OCI-M1 (cell line): ENCODE measurements at regions not wholly inside any gene's neighbourhood (a gene's known extent, or its start where the extent isn't known, plus 50 kb on each side); places are given as distances from the start of the nearest gene placed in this dataset.

Source experiments
- DNase-seq: peaks from one replicate; lab custom pipeline; 2025; lab: John Stamatoyannopoulos, UW

DNA sequence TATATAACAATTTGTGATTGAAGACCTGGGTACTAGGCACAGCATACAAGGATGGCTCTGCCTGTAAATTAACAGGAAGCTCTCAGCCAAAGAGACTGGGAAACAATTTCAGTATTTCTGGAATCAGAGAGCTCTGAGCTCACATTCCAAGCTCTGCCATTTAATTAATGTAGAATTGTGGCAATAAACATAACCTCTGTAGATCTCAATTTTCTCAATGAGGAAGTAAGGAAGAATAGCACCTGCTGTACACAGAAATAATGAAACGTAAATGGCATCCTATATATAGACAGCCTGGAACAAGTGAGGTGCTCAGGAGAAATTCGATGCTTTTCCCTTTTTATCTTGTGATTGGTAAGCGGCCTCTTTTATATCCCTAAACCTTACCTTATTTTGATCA lies 538.5 kb upstream of the JAG1 start:
- no peak for DNase-seq

DNA sequence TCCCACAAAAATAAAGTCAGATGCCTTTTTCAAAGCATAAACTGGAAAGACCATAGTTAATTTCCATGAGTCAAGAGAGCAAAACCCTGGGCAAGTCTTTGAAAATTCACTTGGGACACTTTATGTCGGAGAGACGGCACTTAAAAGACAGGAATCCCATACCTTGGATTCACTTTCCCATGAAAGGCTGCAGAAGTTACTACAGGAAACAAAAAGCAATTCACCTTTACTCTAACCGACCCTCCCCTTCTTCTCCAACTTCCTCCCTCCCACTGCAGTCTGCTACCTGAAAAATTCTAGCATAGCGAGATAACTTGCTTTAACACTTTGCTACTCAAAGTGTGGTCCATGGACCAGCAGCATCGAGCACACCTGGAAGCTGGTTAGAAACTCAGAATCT lies 539.1 kb upstream of the JAG1 start:
- DNase-seq = no peak

DNA sequence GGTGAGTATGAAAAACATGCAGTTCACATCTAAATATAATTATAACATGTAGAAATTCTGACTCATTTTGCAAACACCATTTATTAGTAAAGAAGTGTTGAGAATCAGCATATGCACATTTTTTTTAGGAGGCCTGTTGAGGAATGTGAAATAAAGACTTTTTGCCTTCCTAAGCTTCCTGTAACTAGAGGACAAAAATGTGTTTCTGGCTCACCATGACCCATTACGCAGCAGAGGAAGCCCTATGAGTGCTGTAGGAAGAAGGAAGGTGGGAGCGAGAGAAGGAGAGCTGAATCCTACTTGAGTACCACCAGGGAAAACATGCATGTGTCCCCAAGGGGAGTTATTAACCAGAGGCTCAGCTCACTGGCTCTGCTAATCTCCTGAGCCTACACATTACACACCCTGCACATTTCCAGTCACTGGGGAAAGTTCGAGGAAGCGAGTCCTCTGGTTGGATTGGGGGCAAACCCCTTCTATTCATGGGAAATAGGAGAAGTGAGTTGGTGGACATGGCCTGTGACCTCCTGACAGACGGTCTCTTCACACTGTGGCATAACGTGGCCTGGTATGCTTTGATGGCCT lies 540.5 kb upstream of the JAG1 start:
- no peak for DNase-seq

DNA sequence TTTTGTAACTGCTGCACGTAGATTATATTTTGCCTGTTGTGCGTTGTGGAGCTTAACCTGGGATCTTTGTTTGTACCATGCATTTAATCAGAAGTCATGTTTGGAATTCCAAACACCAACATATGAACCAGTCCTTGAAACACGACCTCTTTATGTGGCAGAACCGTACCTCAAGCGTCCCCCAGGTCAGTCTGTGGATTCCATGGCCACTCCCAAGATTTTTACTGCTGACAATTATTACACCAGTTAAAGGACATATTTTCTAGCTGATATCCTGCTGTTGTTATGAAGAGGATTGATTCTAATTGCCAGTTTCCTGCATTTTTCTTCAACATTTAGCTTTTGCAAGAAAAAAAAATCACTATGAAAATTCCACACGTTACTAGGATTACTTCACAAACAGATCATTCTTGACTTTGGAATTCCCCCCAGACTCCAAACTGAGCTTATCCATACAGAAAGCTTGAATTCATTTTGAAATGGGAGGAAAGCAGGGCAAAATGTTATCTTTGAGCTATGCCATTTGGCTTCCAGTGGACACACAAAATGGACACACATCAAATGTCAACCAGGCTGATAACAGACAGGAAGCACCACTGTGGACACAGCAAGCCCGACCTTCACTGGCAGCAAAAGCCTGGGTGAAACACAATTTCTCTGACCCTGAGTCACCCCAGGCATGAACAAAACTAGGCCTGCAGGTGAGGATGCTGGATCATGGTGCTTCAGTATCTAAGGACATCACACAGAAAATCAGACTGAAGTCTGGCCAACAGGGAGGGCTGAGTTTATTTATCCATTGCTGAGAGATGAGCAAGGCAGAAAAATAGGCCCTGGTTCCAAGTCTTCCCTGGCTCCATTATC lies 542.9 kb upstream of the JAG1 start:
- DNase-seq = no peak

DNA sequence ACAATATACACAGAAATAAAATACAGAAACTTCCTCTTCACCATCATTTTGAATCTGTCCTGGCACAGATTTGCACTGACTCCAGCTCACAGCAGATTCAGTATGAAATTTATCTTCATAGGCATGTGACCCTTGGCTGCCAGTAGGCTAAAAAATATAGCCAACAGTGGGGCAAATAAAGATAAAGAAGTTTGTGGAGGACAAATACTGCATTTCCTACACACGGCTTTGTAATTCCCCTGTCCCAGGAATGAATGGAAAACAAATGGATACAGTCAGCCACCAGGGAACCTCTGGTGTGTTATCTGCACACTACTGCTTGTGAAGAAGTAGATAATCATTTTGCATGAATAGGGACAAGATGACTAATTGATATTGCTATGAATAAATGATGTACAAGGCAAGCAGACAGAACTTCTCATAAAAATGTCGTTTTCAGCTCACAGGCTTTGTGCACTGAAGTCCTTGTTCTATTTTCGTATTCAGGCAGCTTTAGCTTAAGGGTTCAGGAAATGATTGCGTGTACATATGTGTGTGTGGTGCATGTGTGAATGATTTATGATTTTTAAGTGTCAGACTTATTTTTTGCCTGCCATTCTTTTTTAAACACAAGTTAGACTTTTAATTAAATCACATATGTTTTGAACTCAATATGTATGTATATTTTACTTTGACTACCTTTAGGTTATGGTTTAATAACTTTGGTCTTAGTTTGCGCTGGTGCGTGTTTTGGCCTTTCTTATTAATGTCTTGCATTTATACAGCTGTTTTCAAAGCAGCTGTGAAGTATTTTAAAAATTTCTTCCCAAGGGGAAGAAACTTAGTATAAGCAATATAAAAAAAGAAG lies 543.8 kb upstream of the JAG1 start:
- DNase-seq = no peak

DNA sequence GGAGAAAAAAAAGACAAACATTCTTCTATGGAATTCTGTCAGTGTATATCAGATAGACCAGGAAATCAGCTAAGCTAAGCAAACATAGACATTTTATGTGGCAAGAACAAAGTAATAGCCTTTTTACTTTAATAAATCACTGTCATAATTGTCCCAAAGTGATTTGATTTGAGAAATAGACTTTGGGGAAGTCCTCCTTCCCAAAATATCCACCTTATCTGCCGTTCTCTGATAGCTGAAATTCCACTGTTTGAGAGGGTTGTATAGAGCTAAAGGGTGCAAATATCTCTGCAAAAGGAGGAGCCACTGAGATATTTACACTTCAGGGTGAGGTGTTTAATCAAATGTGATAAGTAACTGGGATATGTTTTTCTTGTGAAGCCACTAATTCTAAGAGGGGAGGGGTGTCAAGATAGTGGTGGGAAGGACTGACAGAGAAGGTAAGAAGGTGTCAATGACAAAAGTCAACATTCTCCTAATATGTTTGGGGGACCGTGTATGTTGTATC lies 544.4 kb upstream of the JAG1 start:
- no peak for DNase-seq

DNA sequence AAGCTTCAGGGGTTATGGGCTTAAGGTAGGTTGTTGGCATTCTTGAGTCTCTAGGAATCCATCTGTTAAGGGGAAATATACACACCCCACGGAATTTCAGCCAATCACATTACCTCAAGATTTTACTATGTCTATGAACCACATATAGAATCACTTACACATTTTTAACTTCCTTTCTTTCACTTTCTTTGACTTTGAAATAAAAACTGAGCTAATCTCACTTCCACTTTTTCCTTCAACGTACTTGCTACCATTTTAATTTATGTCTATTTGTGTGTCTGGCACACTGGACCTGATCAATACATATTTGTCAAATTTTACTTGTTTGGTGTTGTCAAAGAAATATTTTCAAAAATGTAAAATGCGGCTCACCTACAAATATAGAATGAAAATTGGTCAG lies 545.4 kb upstream of the JAG1 start:
- no peak for DNase-seq

DNA sequence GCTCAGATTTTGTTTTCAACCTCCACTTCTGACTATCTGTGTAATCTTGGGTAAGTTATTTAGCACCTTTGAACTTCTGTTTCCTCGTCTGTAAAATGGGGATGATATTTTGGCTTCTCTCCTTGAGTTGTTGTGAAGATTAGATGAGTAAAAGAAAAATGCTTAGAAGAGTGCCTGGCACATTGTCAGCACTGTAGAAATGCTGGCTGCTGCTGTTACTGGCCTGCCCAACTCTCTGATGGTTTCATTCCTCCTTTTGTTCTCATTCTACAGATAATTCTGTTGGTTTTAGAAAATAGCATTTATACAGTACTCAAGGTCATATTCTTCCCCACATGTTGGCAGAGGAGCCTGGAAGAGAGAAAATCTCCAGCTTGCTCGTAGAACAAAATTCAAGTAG lies 547.2 kb upstream of the JAG1 start:
- DNase-seq = no peak

DNA sequence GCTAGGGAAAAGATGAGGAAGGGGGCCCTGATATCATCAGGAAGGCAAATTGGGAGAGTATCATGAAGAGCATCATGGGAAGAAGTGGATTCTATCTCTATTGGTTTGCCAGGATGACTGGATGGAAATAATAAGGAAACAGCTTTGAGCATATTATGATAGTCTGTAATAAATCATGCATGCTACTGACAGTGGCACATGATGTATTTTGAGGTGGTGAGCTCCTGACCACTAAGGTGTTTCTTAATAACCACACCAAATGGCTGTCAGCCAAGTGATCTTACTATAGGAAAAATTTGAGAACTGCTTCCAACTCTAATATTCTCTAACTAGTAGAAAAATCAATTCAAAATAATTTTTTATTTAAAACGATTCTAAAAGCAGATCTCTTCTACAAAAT lies 548.4 kb upstream of the JAG1 start:
- DNase-seq = no peak

DNA sequence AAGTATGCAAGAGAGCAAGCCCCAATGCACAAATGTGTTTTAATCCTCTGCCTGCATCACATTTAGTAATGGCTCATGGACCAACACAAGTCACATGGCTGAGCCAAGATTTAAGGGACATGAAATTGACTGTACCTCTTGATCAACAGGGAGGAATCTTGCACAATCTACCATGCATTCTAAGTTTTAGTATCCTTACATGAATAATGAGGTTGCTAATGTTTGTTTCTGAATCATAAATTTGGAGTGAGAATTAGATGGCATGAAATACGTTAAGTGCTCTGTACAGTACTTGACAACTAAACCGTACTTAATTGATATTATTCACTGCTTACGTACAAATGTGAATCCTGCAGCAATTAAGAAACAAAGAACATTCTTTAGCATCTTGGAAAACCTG lies 553.8 kb upstream of the JAG1 start:
- DNase-seq = no peak

DNA sequence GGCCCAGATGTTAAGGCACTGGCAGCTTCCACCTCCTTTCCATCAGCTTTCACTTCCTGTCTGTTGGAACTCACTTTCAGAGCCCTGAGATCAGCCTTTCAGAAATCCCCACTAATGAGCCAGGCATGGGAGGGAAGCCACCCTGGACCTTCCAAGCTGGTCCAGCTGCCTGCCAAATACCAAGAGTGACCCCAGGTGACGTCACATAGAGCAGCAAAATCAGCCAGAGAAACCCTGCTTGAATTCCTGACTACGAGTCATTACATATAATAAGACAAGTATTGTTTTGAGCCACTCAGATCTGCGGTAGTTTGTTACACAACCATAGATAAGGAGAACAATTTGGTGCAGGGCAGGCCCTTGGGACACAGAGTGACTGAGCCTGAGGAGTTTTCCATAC lies 556.0 kb upstream of the JAG1 start:
- DNase-seq = peak; percentile 51

DNA sequence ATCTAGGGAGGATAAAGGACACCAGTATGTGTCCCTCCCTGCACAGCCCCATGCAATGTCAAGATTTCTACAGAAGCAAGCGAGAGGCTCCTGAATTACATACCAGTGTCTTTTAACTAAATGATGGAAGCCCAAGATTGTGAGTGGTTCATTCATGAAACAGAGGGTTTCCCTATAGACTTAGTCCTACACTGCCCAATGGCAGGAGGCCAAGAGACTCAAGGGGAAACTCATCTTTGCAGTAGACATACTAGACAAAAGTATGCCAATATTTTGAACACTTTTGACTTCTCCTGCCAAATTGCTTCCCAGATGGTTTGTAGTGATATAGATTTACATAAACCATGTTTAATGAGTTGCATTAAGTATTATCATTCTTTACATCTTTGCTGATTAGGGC lies 557.2 kb upstream of the JAG1 start:
- DNase-seq = no peak

DNA sequence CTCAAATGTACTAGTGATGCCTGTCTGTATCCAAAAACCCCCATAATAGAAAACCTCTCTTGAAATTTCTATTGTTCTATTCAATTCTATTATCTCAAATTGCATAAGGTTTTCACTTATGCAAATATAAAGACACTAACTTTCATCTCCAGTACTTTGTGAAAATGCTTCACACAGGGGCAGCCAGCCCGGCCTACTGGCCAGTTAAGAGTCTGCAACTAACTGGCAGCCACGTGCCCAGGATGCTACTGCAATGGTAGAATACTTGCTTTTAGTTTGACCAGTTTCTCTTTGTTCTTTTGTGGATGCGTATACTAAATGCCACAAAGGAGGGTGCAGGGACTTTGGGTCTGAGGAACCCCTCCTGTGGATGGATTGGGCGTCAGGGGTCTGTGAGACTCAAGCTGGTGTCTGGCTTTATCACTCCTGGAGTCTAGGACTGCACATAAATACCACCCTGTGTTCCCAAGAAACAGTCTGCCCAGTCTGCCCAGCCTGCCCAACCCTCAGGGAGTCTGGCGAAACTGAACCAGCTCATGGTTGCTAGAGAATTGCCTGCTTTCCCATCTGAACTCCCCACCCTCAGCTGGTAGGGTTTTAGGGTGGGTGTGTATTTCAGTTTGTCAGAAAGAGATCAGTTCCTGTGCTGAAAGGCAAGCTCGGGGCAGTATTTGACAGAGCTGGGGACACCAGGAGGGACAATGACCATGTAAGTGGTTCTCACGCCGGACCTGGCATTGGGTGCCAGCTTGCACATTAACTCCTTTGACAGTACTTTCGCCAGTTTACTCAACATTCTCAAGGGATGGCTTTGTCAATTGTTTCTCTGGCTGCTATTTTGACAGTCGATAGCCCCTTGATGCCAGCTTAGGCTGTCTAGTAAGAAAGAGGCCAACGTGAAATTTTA lies 558.2 kb upstream of the JAG1 start:
- no peak for DNase-seq

DNA sequence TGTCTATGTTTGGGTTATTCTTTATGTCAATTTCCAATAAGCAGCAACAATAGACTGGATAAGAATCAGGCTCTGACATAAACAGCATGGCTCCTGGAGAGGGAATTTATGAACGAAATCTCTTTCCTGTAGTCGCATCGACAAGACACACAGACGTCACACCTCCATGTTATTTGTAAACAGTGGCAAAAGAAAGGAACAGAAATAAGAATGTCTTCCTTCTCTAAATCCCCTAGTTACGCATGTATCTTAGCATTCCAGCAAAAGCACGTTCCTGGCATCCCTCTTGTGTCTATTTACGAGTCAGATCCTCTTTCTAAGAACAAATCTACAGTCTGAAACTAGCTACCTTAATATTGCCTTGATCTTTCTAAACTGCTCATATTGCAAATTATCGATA lies 559.1 kb upstream of the JAG1 start:
- no peak for DNase-seq

DNA sequence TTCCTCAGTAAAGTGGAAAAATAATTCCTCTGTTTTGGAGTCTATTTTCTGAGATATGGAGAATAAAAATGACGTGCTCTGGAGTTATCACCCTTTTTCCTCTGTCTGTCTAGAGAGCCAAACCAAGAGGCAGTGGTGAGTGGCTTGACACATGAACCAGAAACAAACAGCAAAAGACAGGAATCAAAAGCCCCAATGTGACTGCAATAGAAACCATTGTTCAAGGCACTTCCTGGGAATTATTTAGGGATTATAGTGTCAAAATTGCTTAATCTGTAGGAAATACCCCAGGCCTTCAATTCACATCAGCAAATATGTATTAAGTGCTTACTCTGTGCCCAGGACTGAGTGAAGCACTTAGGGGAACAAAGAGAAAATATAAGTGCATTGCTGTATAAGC lies 560.4 kb upstream of the JAG1 start:
- no peak for DNase-seq

DNA sequence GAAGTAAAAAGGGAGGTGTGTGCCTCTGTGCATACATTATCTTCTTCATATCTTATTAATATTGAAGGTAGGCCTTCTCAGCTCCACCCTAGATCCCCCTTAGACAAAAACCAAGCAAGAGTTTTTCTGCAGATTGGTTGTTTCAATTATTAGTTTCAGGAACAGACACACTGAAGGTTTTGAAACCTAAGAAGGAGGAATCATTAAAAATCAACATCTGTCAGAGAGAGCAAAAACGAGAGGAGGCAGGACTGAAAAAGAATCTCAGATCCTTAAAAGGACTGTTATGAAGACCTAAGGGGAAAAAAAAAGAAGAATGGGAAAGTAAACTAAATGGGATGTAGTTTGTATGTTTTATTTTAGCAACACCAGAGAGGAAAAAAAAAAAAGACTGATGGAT lies 560.8 kb upstream of the JAG1 start:
- no peak for DNase-seq

DNA sequence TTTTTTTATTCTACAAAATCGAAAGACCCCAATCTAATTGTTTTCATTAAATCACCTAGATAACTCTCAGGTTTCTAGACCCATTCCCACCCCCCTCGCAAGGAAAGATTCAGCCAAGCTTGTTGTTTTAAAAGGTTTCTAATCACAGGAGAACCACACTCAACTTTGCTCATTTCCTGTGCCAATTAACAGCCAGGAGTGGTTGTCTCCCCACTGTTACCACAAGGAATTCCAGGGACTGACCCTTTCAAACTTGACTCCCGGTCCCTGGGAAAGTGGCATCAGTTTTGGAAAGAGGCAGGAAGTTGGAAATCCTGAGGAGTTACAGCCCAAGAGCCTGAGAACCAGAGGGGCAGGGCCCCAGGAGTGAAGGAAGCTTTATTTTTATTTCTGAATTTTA lies 561.3 kb upstream of the JAG1 start:
- DNase-seq = no peak

DNA sequence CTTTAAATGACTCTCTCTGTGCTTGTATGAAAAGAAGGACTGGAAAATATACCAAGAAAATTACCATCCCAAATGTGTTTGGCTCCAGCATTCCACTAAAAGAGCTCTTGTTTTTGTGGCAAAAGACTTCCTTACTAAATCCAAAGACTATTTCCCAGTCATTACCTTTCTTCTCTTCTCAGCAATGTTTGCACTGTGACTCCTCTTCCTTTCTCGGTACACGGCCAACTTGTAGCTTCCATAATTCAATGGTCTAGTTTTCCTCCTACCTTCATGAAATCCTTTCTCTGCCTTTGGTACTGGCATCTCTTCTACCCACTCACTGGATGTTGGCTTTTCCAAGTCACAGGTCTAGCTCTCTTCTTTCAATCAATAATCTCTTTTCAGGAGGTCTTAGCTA lies 568.5 kb upstream of the JAG1 start:
- no peak for DNase-seq

DNA sequence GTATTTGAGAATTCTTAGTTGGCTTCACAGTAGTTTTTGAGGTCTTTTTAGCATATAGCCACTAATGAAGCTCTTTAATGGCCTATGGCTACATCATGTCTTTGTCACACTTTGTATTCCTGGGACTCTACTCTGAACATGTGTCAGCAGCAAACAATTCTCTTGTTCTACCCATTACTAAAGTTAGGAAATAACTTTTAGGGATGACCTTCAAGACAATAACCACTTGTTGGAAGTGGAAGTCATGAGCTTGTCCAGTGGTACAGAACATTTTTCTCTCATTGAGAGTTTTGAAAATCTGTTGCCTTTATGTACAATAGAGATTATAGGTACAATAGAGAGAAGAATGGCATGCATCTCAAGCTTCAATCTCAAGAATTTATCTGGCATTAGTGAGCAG lies 571.6 kb upstream of the JAG1 start:
- DNase-seq = no peak

DNA sequence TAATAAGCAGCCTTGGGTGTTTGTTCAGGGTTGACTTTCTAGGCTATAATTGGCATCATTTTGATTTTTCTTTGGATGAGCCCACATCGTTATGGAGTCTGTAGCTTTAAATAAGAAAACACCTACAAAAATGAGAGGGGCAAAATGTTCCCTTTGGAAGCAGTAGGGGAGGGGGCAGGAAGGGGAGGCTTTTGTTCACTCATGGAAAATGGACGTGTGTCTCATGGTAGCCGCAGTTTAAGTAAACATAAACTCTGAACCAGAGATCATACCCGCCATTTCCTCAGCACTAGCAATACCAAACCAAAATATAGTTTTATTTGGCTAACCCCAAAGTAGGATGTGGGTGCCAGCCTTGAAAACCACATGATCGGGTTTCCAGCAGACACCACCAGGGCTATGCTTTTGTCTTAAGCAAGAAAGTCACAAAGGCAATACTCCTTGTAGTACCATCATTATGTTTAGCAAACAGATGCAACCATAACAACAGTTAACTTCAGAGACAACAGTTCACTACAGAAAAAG lies 572.5 kb upstream of the JAG1 start:
- no peak for DNase-seq
